HG03066 (cell line): ENCODE measurements at regions not wholly inside any gene's neighbourhood (a gene's known extent, or its start where the extent isn't known, plus 50 kb on each side); places are given as distances from the start of the nearest gene placed in this dataset.

ENCODE experiments used
- ATAC-seq: cut with Tn5 transposase; IDR thresholded peaks from one replicate; pipeline ENCODE4 v1.9.1; 2021; ENCODE audit warnings: low read depth; ENCODE audit not compliant: unreplicated experiment

GRCh38 chr14:29102996-29103395 lies 336.4 kb downstream of the FOXG1 start:
- ATAC-seq: no peak

DNA sequence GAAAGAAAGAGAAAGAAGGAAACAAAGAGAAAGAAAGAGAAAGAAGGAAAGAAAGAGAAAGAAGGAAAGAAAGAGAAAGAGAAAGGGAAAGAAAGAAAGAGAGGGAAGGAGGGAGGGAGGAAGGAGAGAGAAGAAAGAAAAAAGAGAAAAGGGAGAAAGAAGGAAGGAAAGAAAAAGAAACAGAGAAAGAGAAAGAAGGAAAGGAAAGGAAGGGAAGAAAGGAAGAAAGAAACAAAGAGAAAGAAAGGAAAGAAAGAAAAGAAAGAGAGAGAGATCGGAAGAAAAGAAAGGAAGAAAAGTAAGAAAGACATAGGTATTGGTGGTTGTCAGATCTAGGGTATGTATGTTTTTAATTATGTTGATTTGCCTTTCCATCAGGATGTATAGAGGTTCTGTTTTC lies 342.3 kb downstream of the FOXG1 start:
- no peak for ATAC-seq

DNA sequence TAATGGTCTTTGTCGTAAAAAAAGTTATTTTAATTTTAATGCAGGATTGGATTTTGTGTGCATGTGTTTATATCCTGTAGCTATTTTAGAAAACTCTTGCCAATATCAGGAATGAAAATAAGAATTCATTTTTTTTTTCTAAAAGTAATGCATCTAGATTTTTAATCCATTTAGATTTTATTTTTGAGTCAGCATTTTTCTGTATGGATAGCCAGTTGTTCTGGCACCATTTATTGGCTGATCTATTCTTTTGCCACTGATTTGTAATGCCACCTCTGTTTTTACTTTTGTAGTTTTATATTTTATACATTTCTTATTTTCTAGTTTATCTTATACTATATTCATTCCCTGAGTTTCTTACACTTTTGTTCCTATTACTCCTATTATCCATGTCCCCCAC lies 343.0 kb downstream of the FOXG1 start:
- ATAC-seq: no peak

GRCh38 chr14:29111554-29111953 lies 345.0 kb downstream of the FOXG1 start:
- no peak for ATAC-seq

DNA sequence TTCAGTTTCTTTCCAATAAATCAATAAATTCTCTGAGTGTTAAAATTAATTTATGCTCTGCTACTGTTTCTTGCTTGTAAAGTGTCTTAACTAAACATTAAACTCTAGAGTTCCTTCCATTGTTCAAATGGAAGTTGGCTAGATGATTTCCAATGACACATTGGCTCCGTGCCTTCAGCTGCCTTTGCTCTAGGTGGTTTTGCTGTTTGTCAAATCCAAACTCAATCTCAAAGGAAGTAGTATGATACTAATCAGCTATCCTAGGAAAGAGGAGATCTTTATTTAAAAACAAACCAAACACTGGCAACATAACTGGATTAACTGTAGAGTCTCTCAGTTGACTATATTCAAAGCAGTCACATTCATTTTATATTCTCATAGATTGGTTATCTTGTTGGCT lies 356.4 kb downstream of the FOXG1 start:
- ATAC-seq: no peak

DNA sequence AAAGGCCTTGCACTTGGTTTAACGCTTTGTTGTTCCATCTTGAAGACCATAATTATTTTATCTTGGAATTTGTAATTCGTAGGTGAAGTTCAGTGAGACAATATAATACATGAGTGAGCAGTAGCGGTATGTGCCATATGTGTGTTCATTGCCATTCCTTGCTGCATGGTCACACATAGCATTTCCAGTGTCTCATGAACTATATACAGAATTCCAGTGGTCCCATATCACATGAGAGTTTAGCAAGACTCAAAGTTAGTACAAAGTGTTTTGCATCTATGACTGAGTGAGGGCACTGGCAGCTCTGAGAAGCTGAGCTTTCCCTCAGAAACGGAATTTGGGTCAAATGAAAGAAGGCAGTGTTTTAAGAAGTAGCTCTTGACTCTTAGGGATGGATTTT lies 359.8 kb downstream of the FOXG1 start:
- no peak for ATAC-seq

GRCh38 chr14:29126865-29127264 lies 360.3 kb downstream of the FOXG1 start:
- no peak for ATAC-seq

GRCh38 chr14:29140016-29140415 lies 373.4 kb downstream of the FOXG1 start:
- no peak for ATAC-seq

DNA sequence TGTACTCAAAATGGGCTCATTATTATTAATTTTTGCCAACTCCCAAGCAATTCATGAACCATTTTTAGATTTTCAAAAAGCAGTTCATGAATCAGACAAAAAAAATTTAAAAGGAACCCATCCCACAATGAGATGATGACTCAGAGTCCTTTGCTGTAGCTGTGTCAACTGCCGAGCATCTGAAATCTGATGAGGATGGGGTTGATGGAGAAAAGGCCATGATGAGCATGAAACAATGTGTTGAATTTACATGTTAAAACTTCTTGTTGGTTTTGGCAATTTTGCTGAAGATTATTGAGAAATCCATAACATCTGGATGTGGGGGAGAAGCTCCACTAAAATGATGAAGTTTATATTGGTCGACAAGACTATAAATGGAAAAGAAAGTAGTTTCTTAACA lies 378.0 kb downstream of the FOXG1 start:
- no peak for ATAC-seq

DNA sequence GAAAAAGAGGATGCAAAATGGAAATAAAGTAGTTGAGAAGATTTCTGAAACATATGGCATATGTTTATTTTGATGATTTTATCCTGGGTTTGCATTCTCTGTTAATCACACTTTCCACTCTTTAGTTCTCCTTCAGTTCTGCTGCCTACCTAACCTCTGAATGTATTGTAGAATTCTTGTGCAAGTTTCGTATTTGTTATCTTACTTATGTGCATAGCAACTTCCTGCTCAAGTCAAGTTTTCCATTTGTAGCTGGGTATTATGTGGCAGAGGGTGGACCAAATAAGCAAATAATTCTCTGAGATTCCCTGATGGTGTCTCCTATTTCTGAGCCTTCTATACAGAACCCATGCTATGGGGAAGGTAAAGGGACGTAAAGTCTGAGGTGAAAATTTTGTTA lies 381.6 kb downstream of the FOXG1 start:
- ATAC-seq: no peak

DNA sequence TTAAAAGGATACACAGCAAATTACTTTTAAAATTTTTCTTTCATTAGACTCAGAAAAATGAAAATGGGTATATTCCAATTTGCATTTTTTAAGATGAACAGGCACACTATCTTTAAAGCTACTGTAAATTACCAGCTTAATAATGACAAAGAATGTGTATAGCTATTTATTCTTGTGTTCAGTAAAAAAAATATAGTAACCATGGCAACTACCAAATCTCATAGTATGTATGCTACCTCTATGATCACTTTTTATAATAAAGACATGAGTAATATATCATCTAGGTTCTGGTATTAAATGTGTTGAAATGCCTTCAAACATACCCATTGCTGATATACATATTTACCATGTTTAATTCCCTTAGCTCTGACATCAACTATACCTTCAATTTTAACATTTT lies 383.2 kb downstream of the FOXG1 start:
- no peak for ATAC-seq

DNA sequence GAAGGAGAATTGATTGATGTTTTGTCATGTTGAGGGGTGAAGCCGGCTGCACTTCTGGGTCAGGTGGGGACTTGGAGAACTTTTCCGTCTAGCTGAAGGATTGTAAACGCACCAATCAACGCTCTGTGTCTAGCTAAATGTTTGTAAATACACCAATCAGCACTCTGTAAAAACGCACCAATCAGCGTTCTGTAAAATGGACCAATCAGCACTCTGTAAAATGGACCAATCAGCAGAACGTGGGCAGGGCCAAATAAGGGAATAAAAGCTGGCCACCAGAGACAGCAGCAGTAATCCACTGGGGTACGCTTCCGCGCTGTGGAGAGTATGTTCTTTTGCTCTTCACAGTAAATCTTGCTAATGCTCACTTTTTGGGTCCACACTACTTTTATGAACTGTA lies 384.1 kb downstream of the FOXG1 start:
- no peak for ATAC-seq

DNA sequence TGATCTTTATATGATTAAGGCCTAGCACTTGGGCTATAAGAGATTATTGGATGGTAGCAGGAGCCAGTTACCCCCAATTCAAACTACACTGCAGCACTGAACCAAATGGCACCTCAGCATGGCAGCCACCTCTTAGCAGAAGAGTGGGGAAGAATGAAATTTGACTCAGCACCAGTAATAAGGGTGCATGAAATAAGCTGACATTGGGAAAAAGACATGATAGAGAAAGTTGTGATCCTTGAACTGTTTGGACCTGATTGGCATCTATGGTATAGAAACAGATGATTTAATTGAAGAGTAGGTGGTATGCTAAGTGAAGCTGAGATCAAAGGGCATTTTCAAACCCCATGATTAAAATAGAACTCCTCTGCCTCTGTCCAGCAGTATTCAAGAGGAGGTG lies 389.5 kb downstream of the FOXG1 start:
- ATAC-seq: no peak

- no peak for ATAC-seq
Observed at GRCh38 chr14:29161593-29161992, 395.0 kb downstream of the FOXG1 start.

DNA sequence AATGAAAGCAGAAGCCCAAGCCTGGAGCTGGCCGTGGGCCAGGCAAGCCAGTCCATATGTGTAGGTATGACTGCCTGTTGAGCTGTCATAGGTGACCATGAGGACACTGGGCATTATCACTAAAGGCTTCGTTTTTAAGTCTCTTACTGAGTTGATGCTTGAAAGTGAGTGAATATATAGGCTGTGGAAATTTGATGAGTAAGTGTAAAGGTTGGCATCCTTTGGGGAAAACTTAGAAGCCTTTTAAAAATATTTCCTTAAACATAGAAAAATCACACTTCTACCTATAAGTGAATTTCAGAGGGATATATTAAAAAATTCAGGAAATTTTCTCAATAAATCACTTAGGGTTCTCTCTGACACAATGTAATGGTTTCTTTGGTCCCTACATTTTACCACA lies 396.5 kb downstream of the FOXG1 start:
- no peak for ATAC-seq

- ATAC-seq: no peak
Observed at GRCh38 chr14:29165431-29165830, 398.8 kb downstream of the FOXG1 start.

- no peak for ATAC-seq
Observed at GRCh38 chr14:29166507-29166906, 399.9 kb downstream of the FOXG1 start.

DNA sequence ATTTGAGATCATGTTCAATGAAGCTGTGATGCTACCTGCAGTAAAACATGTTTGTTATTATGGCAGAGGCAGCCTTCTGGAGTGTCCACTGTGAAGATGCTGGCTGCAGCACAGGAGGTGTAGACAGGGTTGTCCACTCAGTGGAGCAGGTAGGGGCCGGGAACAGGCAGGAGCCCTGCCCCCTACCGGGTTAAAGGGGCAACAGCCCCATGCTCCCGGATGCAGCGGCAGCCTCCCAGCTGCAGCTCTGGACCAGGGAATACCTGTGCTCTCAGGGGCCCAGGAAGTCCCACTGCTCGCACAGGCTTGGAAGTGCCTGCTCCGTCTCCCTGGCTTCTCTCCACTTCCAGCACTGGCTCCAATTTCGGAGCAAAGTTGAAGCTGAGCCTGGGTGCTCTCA lies 401.6 kb downstream of the FOXG1 start:
- ATAC-seq: no peak

DNA sequence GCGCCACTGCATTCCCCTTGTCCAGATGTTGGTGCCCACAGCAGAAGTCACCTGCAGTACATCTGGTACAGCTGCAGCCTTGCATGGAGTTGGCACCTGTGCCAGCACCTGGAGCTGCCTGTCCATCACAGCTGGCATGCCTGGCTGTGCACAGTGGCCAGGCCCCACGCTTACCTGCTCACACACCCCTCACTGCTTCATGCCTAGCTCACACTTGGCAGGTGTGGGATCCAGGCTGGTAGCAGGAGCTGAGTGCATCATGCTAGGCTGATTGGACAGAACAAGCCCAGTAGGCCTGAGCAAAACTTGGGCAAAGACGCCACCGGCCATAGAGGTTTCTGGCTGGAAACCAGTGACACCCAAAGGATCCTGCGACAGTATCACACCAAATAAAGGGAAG lies 402.8 kb downstream of the FOXG1 start:
- ATAC-seq: no peak

DNA sequence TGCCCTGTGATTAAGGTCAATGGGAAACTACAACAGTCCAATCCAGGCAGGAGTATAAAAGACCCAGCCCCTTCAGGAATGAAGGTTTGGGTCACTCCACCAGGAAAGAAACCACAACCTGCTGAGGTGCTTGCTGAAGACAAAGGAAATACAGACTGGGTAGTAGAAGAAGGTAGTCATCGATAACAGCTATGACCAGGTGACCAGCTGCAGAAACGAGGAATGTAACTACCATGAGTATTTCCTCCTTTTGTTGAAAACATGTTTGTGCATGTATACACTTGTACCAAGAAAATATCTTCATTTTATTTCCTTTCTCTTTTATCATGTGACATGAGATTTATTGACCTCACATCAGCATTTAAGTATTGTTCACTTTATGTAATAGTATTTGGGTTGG lies 409.1 kb downstream of the FOXG1 start:
- no peak for ATAC-seq

GRCh38 chr14:29176876-29177275 lies 410.3 kb downstream of the FOXG1 start:
- no peak for ATAC-seq

DNA sequence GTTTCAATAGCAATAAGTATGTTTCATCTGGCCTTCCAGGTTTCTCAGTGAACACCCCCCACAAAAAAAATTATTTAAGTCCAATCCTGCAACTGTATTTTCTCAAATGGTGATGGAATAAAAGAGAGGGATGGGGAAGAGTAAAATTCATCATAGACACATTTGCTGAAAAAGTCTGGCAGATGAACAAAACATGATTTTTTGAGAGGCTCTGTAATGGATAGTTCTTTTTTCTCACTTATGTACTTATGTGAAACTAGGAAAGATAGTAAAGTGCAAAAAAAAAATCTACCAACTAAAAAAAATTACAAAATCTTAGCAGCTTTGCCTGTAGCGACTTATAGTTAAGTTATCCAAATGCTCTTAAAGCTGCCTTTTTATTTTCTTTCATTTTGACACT lies 412.4 kb downstream of the FOXG1 start:
- no peak for ATAC-seq

- ATAC-seq: no peak
Observed at GRCh38 chr14:29191092-29191491, 424.5 kb downstream of the FOXG1 start.

GRCh38 chr14:29197557-29197956 lies 431.0 kb downstream of the FOXG1 start:
- ATAC-seq: no peak
